Sigmoid colon (tissue), 6 donors: ENCODE measurements at regions not wholly inside any gene's neighbourhood (a gene's known extent, or its start where the extent isn't known, plus 50 kb on each side); places are given as distances from the start of the nearest gene placed in this dataset.

Experiments used
- DNase-seq: peaks from one replicate; pipeline ENCODE4 v3.0.0-alpha.2; 2019
- H3K27ac ChIP-seq, 4 donors: fragments of 200-600 bp; sonication (generic); one replicate each; pipeline ENCODE4 v1.5.1; 2016 to 2019; ENCODE audit warnings: mild to moderate bottlenecking in 1 of 4
- H3K27me3 ChIP-seq, 3 donors: fragments of 200-600 bp; sonication (generic); one replicate each; pipeline ENCODE4 v1.5.1; 2019; ENCODE audit warnings: mild to moderate bottlenecking in 1 of 3
- H3K36me3 ChIP-seq, 4 donors: fragments of 200-600 bp; sonication (generic); one replicate each; pipeline ENCODE4 v1.5.1; 2016 to 2019
- H3K4me1 ChIP-seq, 4 donors: fragments of 200-600 bp; sonication (generic); one replicate each; pipeline ENCODE4 v1.5.1; 2017 to 2019
- H3K4me3 ChIP-seq, 4 donors: fragments of 200-600 bp; sonication (generic); one replicate each; pipeline ENCODE4 v1.5.1; 2017 to 2019; ENCODE audit warnings: mild to moderate bottlenecking in 2 of 4, moderate library complexity in 1 of 4
- H3K9me3 ChIP-seq, 4 donors: fragments of 200-600 bp in 3 of 4; sonication (generic) in 3 of 4; one replicate each; pipeline versions ENCODE4 v1.5.1 to v1.6.1; 2013 to 2019
- EP300 ChIP-seq, 4 donors: sonication (generic); formaldehyde crosslinking; IDR thresholded peaks; one replicate each; pipeline ENCODE4 v1.6.1; 2017; ENCODE audit warnings: antibody characterized with exemption in 4 of 4
- POLR2A ChIP-seq, 2 donors: fragments of 450-650 bp; IDR thresholded peaks; one replicate each; pipeline ENCODE4 v1.6.1; 2016; ENCODE audit warnings: antibody characterized with exemption in 2 of 2, mild to moderate bottlenecking in 2 of 2, moderate library complexity in 2 of 2
- POLR2AphosphoS5 ChIP-seq, 4 donors: sonication (generic); formaldehyde crosslinking; IDR thresholded peaks; one replicate each; pipeline ENCODE4 v1.6.1; 2017; ENCODE audit warnings: antibody characterized with exemption in 4 of 4
- WGBS, 2 donors: extraction: QIAGEN DNeasy Blood & Tissue Kit; methylation state at CpG; one replicate each; pipeline ENCODE4 v1.1.7; 2013; 5-methylcytosine and 5-hydroxymethylcytosine counted together
- intact Hi-C: fragments of 100-400 bp; cut with DNase I; formaldehyde crosslinking; loops from one replicate; pipeline ENCODE4 v1.15.1; 2023
- TF ChIP-seq, protein P1 (sequence below), 4 experiments: fragments of 450-650 bp in 3 of 4; fragments of 200-600 bp in 1 of 4; IDR thresholded peaks; one replicate each; pipeline ENCODE4 v1.5.1; 2016 to 2019; ENCODE audit warnings: antibody characterized with exemption in 4 of 4, mild to moderate bottlenecking in 3 of 4, moderate library complexity in 2 of 4
- donor health status: healthy with polysubstance abuse.
- donor health status: healthy.

DNA sequence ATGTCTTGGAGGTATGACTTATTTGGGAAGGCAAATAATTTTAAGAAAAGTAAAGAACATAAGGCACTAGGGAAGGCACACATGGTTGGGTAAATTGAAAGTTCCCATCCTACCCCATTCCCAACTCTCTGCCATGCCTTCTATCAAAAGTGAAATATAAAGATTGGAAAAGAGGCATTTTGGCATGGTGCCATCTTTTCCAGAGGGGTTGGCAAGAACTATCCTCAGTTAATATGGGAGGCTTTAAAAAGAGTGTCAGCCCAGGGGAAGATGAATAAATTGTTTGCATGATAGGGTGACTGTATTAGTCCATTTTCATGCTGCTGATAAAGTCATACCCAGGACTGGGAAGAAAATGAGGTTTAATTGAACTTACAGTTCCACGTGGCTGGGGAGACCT, 150.8 kb upstream of the BOD1L1 start:
- no peaks in the 10 kb centered on the region for H3K9me3 ChIP-seq
- H3K36me3 ChIP-seq: no peaks in the 10 kb centered on the region
- no peak overlapping the region for H3K4me3 ChIP-seq
- no peaks in the 10 kb centered on the region for H3K27me3 ChIP-seq
- DNase-seq: no peak
- no peaks in the 10 kb centered on the region for H3K4me1 ChIP-seq
- TF ChIP-seq, protein P1, sequence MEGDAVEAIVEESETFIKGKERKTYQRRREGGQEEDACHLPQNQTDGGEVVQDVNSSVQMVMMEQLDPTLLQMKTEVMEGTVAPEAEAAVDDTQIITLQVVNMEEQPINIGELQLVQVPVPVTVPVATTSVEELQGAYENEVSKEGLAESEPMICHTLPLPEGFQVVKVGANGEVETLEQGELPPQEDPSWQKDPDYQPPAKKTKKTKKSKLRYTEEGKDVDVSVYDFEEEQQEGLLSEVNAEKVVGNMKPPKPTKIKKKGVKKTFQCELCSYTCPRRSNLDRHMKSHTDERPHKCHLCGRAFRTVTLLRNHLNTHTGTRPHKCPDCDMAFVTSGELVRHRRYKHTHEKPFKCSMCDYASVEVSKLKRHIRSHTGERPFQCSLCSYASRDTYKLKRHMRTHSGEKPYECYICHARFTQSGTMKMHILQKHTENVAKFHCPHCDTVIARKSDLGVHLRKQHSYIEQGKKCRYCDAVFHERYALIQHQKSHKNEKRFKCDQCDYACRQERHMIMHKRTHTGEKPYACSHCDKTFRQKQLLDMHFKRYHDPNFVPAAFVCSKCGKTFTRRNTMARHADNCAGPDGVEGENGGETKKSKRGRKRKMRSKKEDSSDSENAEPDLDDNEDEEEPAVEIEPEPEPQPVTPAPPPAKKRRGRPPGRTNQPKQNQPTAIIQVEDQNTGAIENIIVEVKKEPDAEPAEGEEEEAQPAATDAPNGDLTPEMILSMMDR (IDR thresholded peaks at IDR 0.05): no peak
- no peak for TF ChIP-seq EP300 (IDR thresholded peaks at IDR 0.05)
- no peak for TF ChIP-seq POLR2A (IDR thresholded peaks at IDR 0.05)
- no peak for TF ChIP-seq POLR2AphosphoS5 (IDR thresholded peaks at IDR 0.05)
- no peak overlapping the region for H3K27ac ChIP-seq
- WGBS, 2 donors: 68 to 75% methylated on average over 1 of the region's 1 CpG
- intact Hi-C loops: no loop called here

DNA sequence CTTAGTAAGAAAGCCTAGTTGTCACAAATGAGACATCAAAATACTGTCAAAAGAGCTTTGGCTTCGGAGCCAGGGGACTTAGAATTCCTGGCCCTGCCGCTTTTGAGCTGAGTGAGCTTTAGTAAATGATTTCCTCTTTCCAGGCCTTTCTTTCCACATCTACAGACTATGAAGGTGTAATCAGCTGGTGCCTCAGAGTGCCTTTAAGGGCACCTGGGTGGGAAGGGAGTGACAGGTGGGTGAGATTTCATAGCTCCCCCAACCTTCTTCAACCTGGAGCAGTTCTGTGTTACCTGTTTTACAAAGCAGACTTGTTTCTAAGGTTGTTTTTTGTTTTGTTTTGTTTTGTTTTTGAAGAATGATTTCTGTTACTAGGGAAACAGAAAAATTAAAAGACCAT, 154.7 kb upstream of the BOD1L1 start:
- TF ChIP-seq POLR2AphosphoS5 (IDR thresholded peaks at IDR 0.05) (no peak), POLR2A (IDR thresholded peaks at IDR 0.05) (no peak), EP300 (IDR thresholded peaks at IDR 0.05) (no peak)
- TF ChIP-seq, protein P1 (IDR thresholded peaks at IDR 0.05): no peak
- WGBS, 2 donors: 45 to 77% methylated on average over 2 of the region's 2 CpGs

DNA sequence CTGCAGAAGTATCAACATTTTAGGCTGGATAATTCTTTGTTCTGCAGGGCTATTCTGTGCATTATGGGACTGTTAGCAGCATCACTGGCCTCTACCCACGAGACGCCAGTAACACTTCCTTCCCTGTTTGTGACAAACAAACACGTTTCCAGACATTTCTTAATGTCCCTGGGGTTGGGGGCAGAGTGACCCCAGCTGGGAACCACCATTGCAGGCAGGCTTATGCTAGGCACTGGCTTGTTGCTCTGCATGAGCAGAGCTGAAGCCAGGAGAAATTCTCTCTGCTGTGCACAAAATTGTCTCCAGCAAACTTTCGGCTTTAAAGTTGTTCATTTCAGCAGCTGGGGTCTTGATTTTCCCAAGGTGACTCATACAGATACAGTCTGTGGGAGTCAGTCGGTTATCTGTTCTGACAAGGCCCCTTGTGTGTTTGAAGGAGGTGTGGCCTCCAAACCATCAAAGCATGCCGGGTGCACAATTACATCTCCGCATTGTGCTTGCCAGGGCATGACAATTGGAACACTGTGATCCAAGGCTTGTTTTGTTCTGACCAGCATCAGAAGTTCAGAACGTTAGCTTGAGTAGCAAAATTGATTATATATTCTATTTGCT, 156.4 kb upstream of the BOD1L1 start:
- no peaks in the 10 kb centered on the region for H3K36me3 ChIP-seq
- intact Hi-C loops: no loop called here
- 20 to 48% methylated on average over 8 of the region's 8 CpGs for WGBS, 2 donors
- DNase-seq: no peak
- H3K4me3 ChIP-seq: no peak overlapping the region
- H3K4me1 ChIP-seq: no peaks in the 10 kb centered on the region
- H3K27ac ChIP-seq: no peak overlapping the region
- H3K9me3 ChIP-seq: no peaks in the 10 kb centered on the region
- H3K27me3 ChIP-seq: no peaks in the 10 kb centered on the region
- TF ChIP-seq EP300 (IDR thresholded peaks at IDR 0.05) (no peak), POLR2AphosphoS5 (IDR thresholded peaks at IDR 0.05) (no peak), POLR2A (IDR thresholded peaks at IDR 0.05) (no peak)
- TF ChIP-seq, protein P1 (IDR thresholded peaks at IDR 0.05): no peak

More for the DNA sequence above, 154.7 kb upstream of the BOD1L1 start:
- Histone ChIP-seq H3K36me3 (no peaks in the 10 kb centered on the region), H3K27ac (no peak overlapping the region), H3K9me3 (no peaks in the 10 kb centered on the region), H3K4me1 (no peaks in the 10 kb centered on the region), H3K27me3 (no peaks in the 10 kb centered on the region), H3K4me3 (no peak overlapping the region)
- no peak for DNase-seq
- intact Hi-C loops: no loop called here

DNA sequence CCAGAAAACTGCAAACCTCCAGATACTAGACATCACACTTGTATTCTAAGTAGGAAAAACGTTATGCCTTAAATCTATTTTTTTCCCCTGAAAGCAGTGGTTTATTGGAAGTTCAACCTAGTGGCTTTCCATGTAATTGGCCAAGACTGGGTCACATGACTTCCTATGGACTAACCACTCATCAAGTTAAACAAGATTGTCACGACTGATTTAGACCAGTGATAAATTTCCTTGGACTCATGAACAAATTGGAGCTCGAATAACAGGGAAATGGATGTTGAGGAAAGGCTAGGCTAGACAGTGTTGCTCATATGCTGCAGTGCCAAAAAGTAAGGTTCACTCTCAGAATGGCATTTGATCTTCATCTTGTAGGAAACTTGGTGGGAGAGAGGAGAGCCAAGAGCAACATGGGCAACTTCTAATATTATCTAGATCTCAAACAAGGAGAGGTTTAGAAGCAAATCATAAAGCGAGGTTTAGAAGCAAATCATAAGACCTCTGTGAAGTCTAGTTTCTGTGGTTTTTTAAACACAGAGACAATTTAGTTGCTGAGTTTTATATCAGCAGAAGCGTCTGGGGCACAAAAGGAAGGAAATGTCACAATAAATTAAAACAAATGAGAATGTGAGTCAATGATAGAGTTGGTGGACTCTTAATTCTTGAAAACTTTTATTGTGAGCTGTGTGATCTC, 165.6 kb upstream of the BOD1L1 start:
- no peak for DNase-seq
- Histone ChIP-seq H3K27ac (no peak overlapping the region), H3K4me3 (no peak overlapping the region), H3K4me1 (no peaks in the 10 kb centered on the region), H3K36me3 (no peaks in the 10 kb centered on the region), H3K9me3 (no peaks in the 10 kb centered on the region), H3K27me3 (no peaks in the 10 kb centered on the region)
- TF ChIP-seq EP300 (IDR thresholded peaks at IDR 0.05) (no peak), POLR2AphosphoS5 (IDR thresholded peaks at IDR 0.05) (no peak), POLR2A (IDR thresholded peaks at IDR 0.05) (no peak)
- TF ChIP-seq, protein P1 (IDR thresholded peaks at IDR 0.05): no peak
- WGBS, 2 donors: 26 to 60% methylated on average over 5 of the region's 5 CpGs
- intact Hi-C loops: no loop called here
